RCC 7860 (cell line): ENCODE measurements at regions not wholly inside any gene's neighbourhood (a gene's known extent, or its start where the extent isn't known, plus 50 kb on each side); places are given as distances from the start of the nearest gene placed in this dataset.

Experiments used
- DNase-seq: peaks from one replicate; pipeline ENCODE4 v3.0.0-alpha.2; 2015; ENCODE audit warnings: low spot score
- FAIRE-seq: peaks from 2 replicates; lab custom pipeline; 2012; peaks lifted over from hg19 to GRCh38; lab: Jason Lieb, UNC

- FAIRE-seq = no peak
These were observed 1028.5 kb upstream of the PHF14 start for GRCh38 chr7:9945131-9945530.

GRCh38 chr7:9945857-9946256 is 1027.8 kb upstream of the PHF14 start:
- FAIRE-seq = no peak

More at GRCh38 chr7:9945131-9945530, 1028.5 kb upstream of the PHF14 start:
- DNase-seq = no peak

GRCh38 chr7:9955138-9955537 is 1018.5 kb upstream of the PHF14 start:
- DNase-seq = no peak
- FAIRE-seq = no peak

More at GRCh38 chr7:9945857-9946256, 1027.8 kb upstream of the PHF14 start:
- no peak for DNase-seq

- FAIRE-seq (no peak), DNase-seq (no peak)
These were observed 1015.2 kb upstream of the PHF14 start for GRCh38 chr7:9958486-9958885.

GRCh38 chr7:9960460-9960859 is 1013.2 kb upstream of the PHF14 start:
- no peak for DNase-seq
- FAIRE-seq = no peak

GRCh38 chr7:9961161-9961922 is 1012.3 kb upstream of the PHF14 start:
- DNase-seq (no peak), FAIRE-seq (no peak)

GRCh38 chr7:9962742-9963141 is 1010.9 kb upstream of the PHF14 start:
- FAIRE-seq (no peak), DNase-seq (no peak)

- no peak for FAIRE-seq
These were observed 995.3 kb upstream of the PHF14 start for GRCh38 chr7:9978106-9979064.

GRCh38 chr7:9981742-9982349 is 991.8 kb upstream of the PHF14 start:
- DNase-seq (no peak), FAIRE-seq (no peak)

More at GRCh38 chr7:9978106-9979064, 995.3 kb upstream of the PHF14 start:
- DNase-seq = no peak

GRCh38 chr7:9983048-9983447 is 990.6 kb upstream of the PHF14 start:
- FAIRE-seq (no peak), DNase-seq (no peak)

GRCh38 chr7:10015687-10016086 is 958.0 kb upstream of the PHF14 start:
- FAIRE-seq = no peak
- DNase-seq = no peak

- FAIRE-seq (no peak), DNase-seq (no peak)
These were observed 951.2 kb upstream of the PHF14 start for GRCh38 chr7:10022480-10022879.

- no peak for DNase-seq
- no peak for FAIRE-seq
These were observed 950.7 kb upstream of the PHF14 start for GRCh38 chr7:10022957-10023356.

GRCh38 chr7:10034843-10035556 is 938.7 kb upstream of the PHF14 start:
- FAIRE-seq = no peak
- no peak for DNase-seq

- DNase-seq = no peak
- FAIRE-seq = no peak
These were observed 937.0 kb upstream of the PHF14 start for GRCh38 chr7:10036693-10037092.

- FAIRE-seq (no peak), DNase-seq (no peak)
These were observed 935.3 kb upstream of the PHF14 start for GRCh38 chr7:10038351-10038750.

GRCh38 chr7:10040674-10041073 is 933.0 kb upstream of the PHF14 start:
- FAIRE-seq = no peak
- DNase-seq = no peak

- FAIRE-seq (no peak), DNase-seq (no peak)
These were observed 902.8 kb upstream of the PHF14 start for GRCh38 chr7:10070899-10071298.

GRCh38 chr7:10075866-10076265 is 897.8 kb upstream of the PHF14 start:
- no peak for DNase-seq
- FAIRE-seq = no peak

GRCh38 chr7:10076660-10077300 is 896.9 kb upstream of the PHF14 start:
- FAIRE-seq (no peak), DNase-seq (no peak)
